ENCODE measurements at regions not wholly inside any gene's neighbourhood (a gene's known extent, or its start where the extent isn't known, plus 50 kb on each side); places are given as distances from the start of the nearest gene placed in this dataset.

- no peak for TF ChIP-seq CTBP2 (IDR thresholded peaks at IDR 0.05; ENCODE audit: borderline replicate concordance, insufficient read depth, insufficient read length, low read length)
Measured at GRCh38 chr9:20028192-20028848, 239.5 kb upstream of the SLC24A2 start (continued).

Data from H1 (cell line).